ENCODE measurements at regions not wholly inside any gene's neighbourhood (a gene's known extent, or its start where the extent isn't known, plus 50 kb on each side); places are given as distances from the start of the nearest gene placed in this dataset.

DNA sequence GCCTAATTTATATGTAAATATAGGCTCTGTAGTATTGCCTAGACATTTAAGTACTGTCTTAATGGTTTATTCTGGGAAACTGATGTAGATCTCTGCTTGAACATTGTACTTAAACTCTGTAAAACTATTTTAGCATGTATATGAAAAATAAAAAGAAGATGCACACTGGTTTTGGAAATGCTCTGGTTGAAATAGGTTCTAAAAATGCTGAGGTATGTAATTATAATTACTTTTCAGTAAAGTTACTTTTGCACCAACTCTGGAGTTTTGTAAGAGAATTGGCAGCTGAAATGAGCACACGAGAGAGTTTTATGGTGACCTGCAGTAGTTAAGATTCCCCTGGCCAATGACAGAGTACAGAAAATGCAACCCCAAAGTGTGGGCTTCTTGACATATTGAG, 353.9 kb downstream of the ATP23 start:
- TF ChIP-seq, protein P1, sequence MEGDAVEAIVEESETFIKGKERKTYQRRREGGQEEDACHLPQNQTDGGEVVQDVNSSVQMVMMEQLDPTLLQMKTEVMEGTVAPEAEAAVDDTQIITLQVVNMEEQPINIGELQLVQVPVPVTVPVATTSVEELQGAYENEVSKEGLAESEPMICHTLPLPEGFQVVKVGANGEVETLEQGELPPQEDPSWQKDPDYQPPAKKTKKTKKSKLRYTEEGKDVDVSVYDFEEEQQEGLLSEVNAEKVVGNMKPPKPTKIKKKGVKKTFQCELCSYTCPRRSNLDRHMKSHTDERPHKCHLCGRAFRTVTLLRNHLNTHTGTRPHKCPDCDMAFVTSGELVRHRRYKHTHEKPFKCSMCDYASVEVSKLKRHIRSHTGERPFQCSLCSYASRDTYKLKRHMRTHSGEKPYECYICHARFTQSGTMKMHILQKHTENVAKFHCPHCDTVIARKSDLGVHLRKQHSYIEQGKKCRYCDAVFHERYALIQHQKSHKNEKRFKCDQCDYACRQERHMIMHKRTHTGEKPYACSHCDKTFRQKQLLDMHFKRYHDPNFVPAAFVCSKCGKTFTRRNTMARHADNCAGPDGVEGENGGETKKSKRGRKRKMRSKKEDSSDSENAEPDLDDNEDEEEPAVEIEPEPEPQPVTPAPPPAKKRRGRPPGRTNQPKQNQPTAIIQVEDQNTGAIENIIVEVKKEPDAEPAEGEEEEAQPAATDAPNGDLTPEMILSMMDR (conservative IDR thresholded peaks at IDR 0.05; ENCODE audit: low read depth, low read length), result no peak
- no peak for TF ChIP-seq EZH2phosphoT487 (IDR thresholded peaks at IDR 0.05; ENCODE audit: borderline replicate concordance, low read length)
- no peak for TF ChIP-seq EZH2 (IDR thresholded peaks at IDR 0.05; ENCODE audit: low read length, unreplicated experiment)
- H3F3A ChIP-seq (ENCODE audit: low read length, unreplicated experiment), result no peaks in the 10 kb centered on the region
- no peak overlapping the region for H2AFZ ChIP-seq (ENCODE audit: low read length)
- no peak for DNase-seq
- ChIA-PET POLR2A (ENCODE audit: unreplicated experiment) (no interaction called here), CTCF (no interaction called here)
- intact Hi-C loops (cut with micrococcal nuclease), result no loop called here
- H4K20me1 ChIP-seq (ENCODE audit: low read length), result no peaks in the 10 kb centered on the region
- H3K27ac ChIP-seq (ENCODE audit: low read length), result no peak overlapping the region
- no peak overlapping the region for H3K9ac ChIP-seq (ENCODE audit: low read length)
- H3K27me3 ChIP-seq (ENCODE audit: low read length), result no peaks in the 10 kb centered on the region
- H3K4me3 ChIP-seq (ENCODE audit: low read length), result no peak overlapping the region
- no peaks in the 10 kb centered on the region for H3K79me2 ChIP-seq (ENCODE audit: low read length)
- no peaks in the 10 kb centered on the region for H3K9me2 ChIP-seq (replicated peaks; ENCODE audit: low read length)
- H3K36me3 ChIP-seq (ENCODE audit: low read depth, low read length), result no peaks in the 10 kb centered on the region
- ATAC-seq, result no peak
- H3K9me3 ChIP-seq (ENCODE audit: low read length), result no peaks in the 10 kb centered on the region
- H3K4me2 ChIP-seq (ENCODE audit: low read length), result no peak overlapping the region
- H3K4me1 ChIP-seq (ENCODE audit: insufficient read depth, low read length), result peaks cover 8% of the 10 kb centered on the region
- BruUV-seq (replicated peaks), result no TSS peak

DNA sequence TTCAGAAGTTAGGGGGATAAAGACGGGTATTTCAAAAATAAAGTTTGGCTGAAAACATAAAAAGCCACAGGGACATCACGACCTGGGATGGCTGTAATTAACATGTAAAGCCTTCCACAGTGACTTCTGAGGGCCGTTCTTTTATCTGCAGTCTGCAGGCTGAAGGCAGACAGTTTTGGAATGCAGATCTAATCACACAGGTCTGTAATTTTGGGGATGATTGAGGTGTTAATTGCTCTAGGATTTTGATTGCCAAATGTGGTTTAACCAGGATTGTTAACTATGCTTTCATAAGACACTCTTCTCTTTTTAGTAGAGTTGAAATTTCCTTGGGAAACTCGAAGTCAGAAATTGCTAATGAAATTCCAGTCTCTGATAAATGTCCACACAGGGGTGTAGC, 355.5 kb downstream of the ATP23 start:
- Histone ChIP-seq H3K4me1 (ENCODE audit: insufficient read depth, low read length) (peaks cover 12% of the 10 kb centered on the region), H3K27ac (ENCODE audit: low read length) (no peak overlapping the region), H3K9me2 (replicated peaks; ENCODE audit: low read length) (no peaks in the 10 kb centered on the region), H3F3A (ENCODE audit: low read length, unreplicated experiment) (no peaks in the 10 kb centered on the region), H3K79me2 (ENCODE audit: low read length) (no peaks in the 10 kb centered on the region), H3K4me2 (ENCODE audit: low read length) (no peak overlapping the region), H3K9ac (ENCODE audit: low read length) (no peak overlapping the region), H3K27me3 (ENCODE audit: low read length) (no peaks in the 10 kb centered on the region), H3K36me3 (ENCODE audit: low read depth, low read length) (no peaks in the 10 kb centered on the region), H3K4me3 (ENCODE audit: low read length) (no peak overlapping the region), H4K20me1 (ENCODE audit: low read length) (no peaks in the 10 kb centered on the region), H2AFZ (ENCODE audit: low read length) (no peak overlapping the region), H3K9me3 (ENCODE audit: low read length) (no peaks in the 10 kb centered on the region)
- no TSS peak for BruUV-seq (replicated peaks)
- no peak for TF ChIP-seq EZH2 (IDR thresholded peaks at IDR 0.05; ENCODE audit: low read length, unreplicated experiment)
- no peak for TF ChIP-seq EZH2phosphoT487 (IDR thresholded peaks at IDR 0.05; ENCODE audit: borderline replicate concordance, low read length)
- TF ChIP-seq, protein P1 (conservative IDR thresholded peaks at IDR 0.05; ENCODE audit: low read depth, low read length), result no peak
- POLR2A ChIA-PET (ENCODE audit: unreplicated experiment), result no interaction called here
- CTCF ChIA-PET, result no interaction called here
- no peak for ATAC-seq
- intact Hi-C loops (cut with micrococcal nuclease), result no loop called here
- no peak for DNase-seq

DNA sequence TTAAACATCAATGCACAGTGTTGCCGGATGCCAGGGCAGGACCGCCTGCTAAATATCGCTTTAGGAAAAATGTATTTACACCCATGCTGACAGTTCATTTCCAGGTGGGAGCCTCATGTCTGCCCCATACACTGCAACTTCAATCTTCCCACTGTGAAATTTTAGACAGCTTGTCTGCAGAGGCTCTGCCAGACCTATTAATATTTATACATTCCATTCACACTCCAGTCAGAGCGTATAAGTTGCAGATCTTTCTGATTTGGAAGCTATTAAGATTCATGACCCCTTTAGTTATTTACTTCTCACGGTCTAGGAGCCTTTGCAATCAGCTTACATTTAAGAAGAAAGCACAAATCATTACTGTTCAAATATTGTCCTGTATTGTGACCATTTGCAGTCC, 357.4 kb downstream of the ATP23 start:
- H3K9me2 ChIP-seq (replicated peaks; ENCODE audit: low read length), result no peaks in the 10 kb centered on the region
- no peaks in the 10 kb centered on the region for H3K36me3 ChIP-seq (ENCODE audit: low read depth, low read length)
- H3K27ac ChIP-seq (ENCODE audit: low read length), result no peak overlapping the region
- peaks cover 30% of the 10 kb centered on the region for H3K4me1 ChIP-seq (ENCODE audit: insufficient read depth, low read length)
- ATAC-seq (no peak), DNase-seq (no peak)
- no peaks in the 10 kb centered on the region for H3K79me2 ChIP-seq (ENCODE audit: low read length)
- intact Hi-C loops (cut with micrococcal nuclease), result no loop called here
- H3K4me2 ChIP-seq (ENCODE audit: low read length), result no peak overlapping the region
- H3F3A ChIP-seq (ENCODE audit: low read length, unreplicated experiment), result no peaks in the 10 kb centered on the region
- H3K27me3 ChIP-seq (ENCODE audit: low read length), result no peaks in the 10 kb centered on the region
- BruUV-seq (replicated peaks), result no TSS peak
- CTCF ChIA-PET, result no interaction called here
- TF ChIP-seq, protein P1 (conservative IDR thresholded peaks at IDR 0.05; ENCODE audit: low read depth, low read length), result no peak
- no peak for TF ChIP-seq EZH2 (IDR thresholded peaks at IDR 0.05; ENCODE audit: low read length, unreplicated experiment)
- POLR2A ChIA-PET (ENCODE audit: unreplicated experiment), result no interaction called here
- H4K20me1 ChIP-seq (ENCODE audit: low read length), result no peaks in the 10 kb centered on the region
- H3K9ac ChIP-seq (ENCODE audit: low read length), result no peak overlapping the region
- no peak overlapping the region for H2AFZ ChIP-seq (ENCODE audit: low read length)
- no peaks in the 10 kb centered on the region for H3K9me3 ChIP-seq (ENCODE audit: low read length)
- H3K4me3 ChIP-seq (ENCODE audit: low read length), result no peak overlapping the region
